Testis (tissue), 2 donors: ENCODE measurements at regions not wholly inside any gene's neighbourhood (a gene's known extent, or its start where the extent isn't known, plus 50 kb on each side); places are given as distances from the start of the nearest gene placed in this dataset.
"Not testable (repeated sequence)": the region's sequence is repeated elsewhere in the genome, so short reads cannot be mapped to it uniquely, and the experiment has no call there.

Experiments used
- CTCF ChIP-seq, 3 experiments: fragments of 450-650 bp in 2 of 3; fragments of 200-600 bp in 1 of 3; sonication (generic) in 1 of 3; IDR thresholded peaks; one replicate each; pipeline ENCODE4 v1.5.1; 2016 to 2019; ENCODE audit warnings: antibody characterized with exemption in 3 of 3, mild to moderate bottlenecking in 2 of 3, moderate library complexity in 1 of 3
- POLR2A ChIP-seq: fragments of 450-650 bp; IDR thresholded peaks from one replicate; pipeline ENCODE4 v1.6.1; 2017; ENCODE audit warnings: antibody characterized with exemption, mild to moderate bottlenecking, moderate library complexity

- TF ChIP-seq POLR2A; CTCF (IDR thresholded peaks at IDR 0.05): not testable (repeated sequence)
Measured at GRCh38 chr7:65127364-65127763, 120.9 kb upstream of the ERV3-1 start.
